Prostate gland (tissue), 2 donors: ENCODE measurements at regions not wholly inside any gene's neighbourhood (a gene's known extent, or its start where the extent isn't known, plus 50 kb on each side); places are given as distances from the start of the nearest gene placed in this dataset.

Source experiments
- DNase-seq: peaks from one replicate; pipeline ENCODE4 v3.0.0-alpha.2; 2019; ENCODE audit warnings: low spot score
- H3K27ac ChIP-seq, 2 donors: fragments of 200-600 bp; sonication (generic); 2 replicates each; pipeline ENCODE4 v1.5.1; 2017 to 2019
- H3K27me3 ChIP-seq: fragments of 200-600 bp; sonication (generic); replicated peaks from 2 replicates; pipeline ENCODE4 v1.5.1; 2019; ENCODE audit not compliant: insufficient read depth
- H3K36me3 ChIP-seq, 2 donors: fragments of 200-600 bp; sonication (generic); 1 replicate in 1 of 2; 2 replicates in 1 of 2; pipeline versions ENCODE4 v1.5.1 to v1.8.1; 2017 to 2019
- H3K4me1 ChIP-seq: fragments of 200-600 bp; sonication (generic); replicated peaks from 2 replicates; pipeline ENCODE4 v1.5.1; 2019
- H3K4me3 ChIP-seq, 2 donors: fragments of 200-600 bp; sonication (generic); 2 replicates each; pipeline ENCODE4 v1.5.1; 2017 to 2019
- H3K9me3 ChIP-seq: fragments of 200-600 bp; sonication (generic); 2 replicates; pipeline ENCODE4 v1.5.1; 2017
- POLR2A ChIP-seq: fragments of 450-650 bp; IDR thresholded peaks from one replicate; pipeline ENCODE4 v1.6.1; 2016; ENCODE audit warnings: antibody characterized with exemption, mild to moderate bottlenecking
- POLR2AphosphoS5 ChIP-seq: sonication (generic); formaldehyde crosslinking; IDR thresholded peaks from one replicate; pipeline ENCODE4 v1.6.1; 2017; ENCODE audit warnings: antibody characterized with exemption
- WGBS: methylation state at CpG from one replicate; pipeline ENCODE4 v1.1.5; 2018; 5-methylcytosine and 5-hydroxymethylcytosine counted together
- intact Hi-C: fragments of 100-400 bp; cut with DNase I; formaldehyde crosslinking; loops from one replicate; pipeline ENCODE4 v1.14.2; 2022
- TF ChIP-seq, protein P1 (sequence below), 4 experiments: fragments of 200-600 bp in 2 of 4; fragments of 450-650 bp in 2 of 4; sonication (generic) in 2 of 4; IDR thresholded peaks; 1 replicate in 3 of 4; 2 replicates in 1 of 4; pipeline ENCODE4 v1.5.1; 2016 to 2019; ENCODE audit warnings: antibody characterized with exemption in 4 of 4, mild to moderate bottlenecking in 2 of 4, moderate library complexity in 2 of 4

DNA sequence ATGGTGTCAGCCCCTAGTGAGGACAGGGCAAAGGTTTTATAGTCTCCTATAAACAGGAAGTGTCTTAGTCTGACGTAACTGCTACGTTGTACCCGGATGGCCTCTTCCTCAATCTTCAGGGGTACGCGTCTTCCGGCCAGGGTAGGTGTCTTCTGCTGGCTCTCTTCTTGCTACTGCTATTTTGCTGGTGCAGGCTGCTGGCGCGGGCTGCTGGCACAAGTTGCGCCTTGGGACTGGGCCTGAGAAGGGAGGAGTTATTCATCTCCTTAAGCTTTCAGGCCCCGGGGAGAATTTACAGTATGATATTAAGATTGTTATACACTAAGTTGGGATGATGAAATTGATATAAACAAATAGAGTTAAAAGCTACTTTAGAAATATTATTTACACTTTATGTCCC, 74.4 kb downstream of the HDGFL1 start:
- WGBS = 75% methylated on average over 10 of the region's 10 CpGs
- H3K36me3 ChIP-seq = no peaks in the 10 kb centered on the region
- no peak for DNase-seq
- H3K27me3 ChIP-seq = no peaks in the 10 kb centered on the region
- H3K4me1 ChIP-seq = no peaks in the 10 kb centered on the region
- no peak overlapping the region for H3K27ac ChIP-seq
- intact Hi-C loops = no loop called here
- no peak for TF ChIP-seq POLR2A
- TF ChIP-seq POLR2AphosphoS5 = no peak
- TF ChIP-seq, protein P1, sequence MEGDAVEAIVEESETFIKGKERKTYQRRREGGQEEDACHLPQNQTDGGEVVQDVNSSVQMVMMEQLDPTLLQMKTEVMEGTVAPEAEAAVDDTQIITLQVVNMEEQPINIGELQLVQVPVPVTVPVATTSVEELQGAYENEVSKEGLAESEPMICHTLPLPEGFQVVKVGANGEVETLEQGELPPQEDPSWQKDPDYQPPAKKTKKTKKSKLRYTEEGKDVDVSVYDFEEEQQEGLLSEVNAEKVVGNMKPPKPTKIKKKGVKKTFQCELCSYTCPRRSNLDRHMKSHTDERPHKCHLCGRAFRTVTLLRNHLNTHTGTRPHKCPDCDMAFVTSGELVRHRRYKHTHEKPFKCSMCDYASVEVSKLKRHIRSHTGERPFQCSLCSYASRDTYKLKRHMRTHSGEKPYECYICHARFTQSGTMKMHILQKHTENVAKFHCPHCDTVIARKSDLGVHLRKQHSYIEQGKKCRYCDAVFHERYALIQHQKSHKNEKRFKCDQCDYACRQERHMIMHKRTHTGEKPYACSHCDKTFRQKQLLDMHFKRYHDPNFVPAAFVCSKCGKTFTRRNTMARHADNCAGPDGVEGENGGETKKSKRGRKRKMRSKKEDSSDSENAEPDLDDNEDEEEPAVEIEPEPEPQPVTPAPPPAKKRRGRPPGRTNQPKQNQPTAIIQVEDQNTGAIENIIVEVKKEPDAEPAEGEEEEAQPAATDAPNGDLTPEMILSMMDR (IDR thresholded peaks at IDR 0.05) = no peak
- no peak overlapping the region for H3K4me3 ChIP-seq
- no peaks in the 10 kb centered on the region for H3K9me3 ChIP-seq

DNA sequence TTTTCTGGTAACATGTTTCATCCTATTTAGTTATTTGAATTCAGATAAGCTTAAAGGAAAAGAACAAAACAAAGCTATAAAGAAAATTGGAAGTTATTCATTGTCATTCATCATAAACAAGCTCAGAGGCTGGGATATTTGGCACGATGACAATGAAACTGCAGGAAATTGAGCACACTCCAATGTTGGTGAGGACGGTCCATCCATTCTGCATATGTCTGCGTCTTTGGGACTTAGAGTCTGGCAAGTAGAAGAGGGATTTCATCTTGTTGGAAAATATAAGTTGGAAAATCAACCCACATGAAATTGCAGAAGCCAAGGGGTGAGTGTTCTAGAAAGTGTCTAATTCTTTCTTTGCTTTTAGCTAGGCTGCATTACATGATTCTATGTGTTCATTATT, 78.4 kb downstream of the HDGFL1 start:
- H3K36me3 ChIP-seq = no peaks in the 10 kb centered on the region
- TF ChIP-seq, protein P1 (IDR thresholded peaks at IDR 0.05) = no peak
- no peak for TF ChIP-seq POLR2A
- no peak for TF ChIP-seq POLR2AphosphoS5
- intact Hi-C loops = no loop called here
- H3K9me3 ChIP-seq = no peaks in the 10 kb centered on the region
- 59% methylated on average over 3 of the region's 3 CpGs for WGBS
- no peak overlapping the region for H3K4me3 ChIP-seq
- no peaks in the 10 kb centered on the region for H3K27me3 ChIP-seq
- H3K27ac ChIP-seq = no peak overlapping the region
- H3K4me1 ChIP-seq = no peaks in the 10 kb centered on the region
- no peak for DNase-seq

DNA sequence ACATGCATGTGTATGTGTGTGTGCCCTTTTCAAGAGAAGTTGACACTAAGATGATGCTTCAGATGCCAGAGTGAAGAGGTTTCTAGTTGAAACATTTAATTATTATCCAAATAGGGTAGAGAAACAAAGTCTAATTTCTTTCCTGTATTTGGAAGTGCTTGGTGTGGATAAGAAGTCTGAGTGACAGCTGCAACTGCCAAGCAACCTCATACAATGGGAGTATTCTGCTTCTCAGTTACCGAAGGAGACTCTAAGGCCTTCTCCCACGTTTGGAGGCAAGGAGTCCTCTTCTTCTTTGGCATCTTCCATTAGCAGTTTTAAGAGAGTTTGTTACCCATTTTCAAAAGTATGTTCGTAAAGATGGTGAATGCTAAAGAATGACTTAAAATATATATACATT, 82.4 kb downstream of the HDGFL1 start:
- no peak for DNase-seq
- Histone ChIP-seq H3K4me1 (no peaks in the 10 kb centered on the region), H3K4me3 (no peak overlapping the region), H3K27me3 (no peaks in the 10 kb centered on the region), H3K36me3 (no peaks in the 10 kb centered on the region), H3K27ac (no peak overlapping the region), H3K9me3 (no peaks in the 10 kb centered on the region)
- TF ChIP-seq POLR2A (no peak), POLR2AphosphoS5 (no peak)
- TF ChIP-seq, protein P1 (IDR thresholded peaks at IDR 0.05) = no peak
- WGBS = 82% methylated on average over 3 of the region's 3 CpGs
- intact Hi-C loops = no loop called here

DNA sequence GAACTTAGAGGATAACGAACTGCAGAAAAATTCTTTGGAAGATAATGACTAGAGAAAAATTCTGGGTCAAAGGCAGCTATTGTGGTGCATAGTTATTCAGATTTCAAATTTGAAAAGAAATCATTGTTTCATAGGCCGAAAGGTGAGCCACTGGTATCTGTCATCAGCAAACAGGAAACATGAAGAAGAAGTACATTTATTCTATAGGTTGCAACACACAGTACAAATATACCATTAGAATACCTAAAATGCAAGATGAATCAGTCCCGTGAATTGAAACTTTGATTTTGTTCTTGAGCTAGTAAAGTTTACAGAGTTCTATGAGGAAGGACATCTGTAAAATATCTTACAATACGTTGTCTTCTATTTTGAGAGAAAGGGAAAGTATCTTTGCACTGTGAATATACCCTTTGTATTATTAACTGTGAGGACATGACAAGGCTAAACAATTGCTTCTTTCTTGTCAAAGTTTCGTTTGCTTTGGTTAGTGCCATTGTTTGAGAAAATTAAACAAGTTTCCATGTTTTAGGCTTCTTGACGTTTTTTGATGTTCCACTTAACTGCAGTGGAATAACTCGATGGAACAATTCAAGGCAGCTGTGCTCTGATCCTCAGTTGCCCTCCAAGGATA, 84.7 kb downstream of the HDGFL1 start:
- Histone ChIP-seq H3K9me3 (no peaks in the 10 kb centered on the region), H3K27ac (no peak overlapping the region), H3K4me3 (no peak overlapping the region), H3K27me3 (no peaks in the 10 kb centered on the region), H3K4me1 (no peaks in the 10 kb centered on the region), H3K36me3 (no peaks in the 10 kb centered on the region)
- no peak for TF ChIP-seq POLR2AphosphoS5
- no peak for TF ChIP-seq POLR2A
- TF ChIP-seq, protein P1 (IDR thresholded peaks at IDR 0.05) = no peak
- WGBS = 37% methylated on average over 7 of the region's 7 CpGs
- DNase-seq = no peak
- intact Hi-C loops = no loop called here

DNA sequence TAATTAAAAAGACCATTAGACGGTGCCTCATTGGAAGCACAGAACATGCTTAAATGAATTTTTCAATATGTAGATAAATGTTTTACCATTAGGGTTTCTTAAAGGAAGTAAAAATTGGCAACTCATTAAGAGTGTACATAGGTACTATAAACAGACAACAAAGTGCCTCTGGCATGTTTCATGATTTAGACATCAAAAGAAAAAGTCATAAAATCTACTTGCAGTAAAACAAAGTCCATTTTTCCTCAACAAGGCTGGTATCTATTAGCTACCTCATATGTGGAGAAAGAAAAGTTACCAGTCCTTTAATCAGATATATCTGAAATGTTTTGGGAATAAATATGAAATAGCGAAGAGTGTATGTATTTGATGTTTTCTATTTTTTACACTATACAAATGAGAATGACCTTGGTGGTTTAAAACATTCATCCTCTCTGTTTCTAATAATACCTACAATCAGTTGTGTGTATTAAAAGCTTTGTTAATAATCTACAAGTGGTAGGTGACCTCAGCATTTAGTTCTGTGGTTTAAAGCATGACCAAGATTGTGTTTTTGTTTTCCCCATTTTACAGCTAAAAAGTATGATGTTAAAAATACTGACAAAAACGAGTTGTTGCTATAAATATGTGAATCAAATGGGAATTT, 87.5 kb downstream of the HDGFL1 start:
- H3K27ac ChIP-seq = no peak overlapping the region
- 55% methylated on average over 3 of the region's 3 CpGs for WGBS
- H3K4me3 ChIP-seq = no peak overlapping the region
- no peaks in the 10 kb centered on the region for H3K36me3 ChIP-seq
- no peaks in the 10 kb centered on the region for H3K27me3 ChIP-seq
- DNase-seq = no peak
- intact Hi-C loops = no loop called here
- no peaks in the 10 kb centered on the region for H3K9me3 ChIP-seq
- H3K4me1 ChIP-seq = no peaks in the 10 kb centered on the region
- no peak for TF ChIP-seq POLR2A
- TF ChIP-seq, protein P1 (IDR thresholded peaks at IDR 0.05) = no peak
- TF ChIP-seq POLR2AphosphoS5 = no peak
